Progenitor cell of endocrine pancreas (in vitro differentiated cells): ENCODE measurements at regions not wholly inside any gene's neighbourhood (a gene's known extent, or its start where the extent isn't known, plus 50 kb on each side); places are given as distances from the start of the nearest gene placed in this dataset.

ENCODE experiments used
- DNase-seq: peaks from one replicate; pipeline ENCODE4 v3.0.0; 2021; ENCODE audit warnings: low spot score; ENCODE audit not compliant: unreplicated experiment
- H3K27ac Mint-ChIP-seq: 2 replicates; pipeline ENCODE4 v1.8.0; 2021; ENCODE audit warnings: mild to moderate bottlenecking, moderate library complexity, mixed read lengths
- H3K27me3 Mint-ChIP-seq: 2 replicates; pipeline ENCODE4 v1.8.0; 2021; ENCODE audit warnings: mixed read lengths
- H3K36me3 Mint-ChIP-seq: 2 replicates; pipeline ENCODE4 v1.8.0; 2022; ENCODE audit warnings: mixed read lengths; ENCODE audit not compliant: insufficient read depth
- H3K4me1 Mint-ChIP-seq: 2 replicates; pipeline ENCODE4 v1.8.0; 2021; ENCODE audit warnings: low read depth, mixed read lengths
- H3K4me3 Mint-ChIP-seq: 2 replicates; pipeline ENCODE4 v1.8.0; 2021; ENCODE audit warnings: low read depth, mild to moderate bottlenecking, moderate library complexity, mixed read lengths
- H3K9me3 Mint-ChIP-seq: 2 replicates; pipeline ENCODE4 v1.8.0; 2021; ENCODE audit warnings: low read depth, mixed read lengths
- CTCF ChIP-seq: fragments of 200-600 bp; sonication (generic); IDR thresholded peaks from one replicate; pipeline ENCODE4 v1.5.0; 2021; ENCODE audit warnings: antibody characterized with exemption, mild to moderate bottlenecking; ENCODE audit not compliant: unreplicated experiment

DNA sequence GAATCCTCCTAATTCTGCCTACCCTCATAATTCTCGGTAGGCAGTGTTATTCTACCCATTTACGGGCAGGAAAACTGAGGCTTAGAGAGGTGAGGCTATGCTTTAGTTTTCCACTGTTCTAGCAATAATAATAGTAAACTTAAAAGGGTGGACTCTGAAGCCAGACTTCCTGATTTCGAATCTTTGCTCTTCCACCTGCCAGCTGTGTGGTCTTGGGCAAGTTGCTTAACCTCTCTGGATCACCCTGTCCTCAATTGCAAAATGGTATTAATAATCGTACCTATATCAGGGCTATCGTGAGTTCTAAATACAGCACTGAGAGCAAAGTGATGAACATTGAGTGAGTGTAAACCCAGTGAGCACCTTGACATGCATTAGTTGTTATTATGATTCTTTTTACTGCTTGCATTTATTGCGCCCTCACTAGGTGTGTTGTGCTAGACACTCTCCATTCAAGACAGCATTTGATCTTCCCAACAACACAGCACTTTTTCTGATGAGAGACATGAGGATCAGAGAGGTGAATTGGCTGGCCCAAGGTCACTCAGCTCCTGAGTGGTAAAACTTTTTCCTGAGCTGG is 102.3 kb upstream of the CSF3R start:
- peaks cover 16% of the 10 kb centered on the region for H3K4me1 Mint-ChIP-seq
- no peak overlapping the region for H3K27ac Mint-ChIP-seq
- no peak for DNase-seq
- H3K4me3 Mint-ChIP-seq, result no peak overlapping the region
- TF ChIP-seq CTCF, result no peak
- H3K9me3 Mint-ChIP-seq, result no peaks in the 10 kb centered on the region
- H3K27me3 Mint-ChIP-seq, result peaks cover 61% of the 10 kb centered on the region
- no peaks in the 10 kb centered on the region for H3K36me3 Mint-ChIP-seq

DNA sequence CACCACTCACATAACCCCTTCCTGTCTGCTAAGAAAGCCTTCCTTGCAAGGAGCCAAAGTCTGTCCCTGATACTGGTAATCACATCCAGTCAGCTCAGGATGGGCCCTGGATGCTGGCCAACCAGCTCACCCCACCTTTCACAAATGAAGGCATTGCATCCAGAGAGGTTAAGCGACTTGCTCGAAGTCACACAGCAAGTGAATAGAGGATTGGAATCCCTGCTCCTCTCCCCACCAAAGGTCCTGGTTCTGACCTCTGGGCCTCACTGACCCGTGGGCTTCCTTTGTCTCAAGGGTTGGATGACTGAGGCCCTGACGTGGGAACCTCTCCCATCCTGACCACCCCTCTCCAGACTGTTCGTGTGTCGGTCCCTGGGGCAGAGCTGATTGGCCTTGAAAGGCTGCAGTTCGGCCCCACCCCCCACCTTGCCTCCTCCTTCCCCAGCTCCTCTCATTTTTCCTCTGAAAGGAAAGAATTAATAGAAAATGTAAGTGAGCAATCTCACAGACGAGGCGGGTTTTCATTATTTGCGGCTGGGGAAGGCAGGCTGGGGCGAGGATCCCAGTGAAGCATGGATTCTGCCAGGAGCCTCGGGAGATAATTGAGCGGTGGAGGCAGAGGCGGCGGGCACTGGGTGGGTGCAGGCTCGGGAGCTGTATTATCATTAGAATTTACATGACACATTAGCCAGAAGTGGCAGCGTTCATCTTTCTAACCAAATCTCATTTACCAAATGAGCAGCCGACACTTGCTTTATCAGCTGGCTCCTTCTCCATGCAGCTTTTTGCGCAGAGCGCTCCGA is 101.5 kb upstream of the CSF3R start:
- H3K36me3 Mint-ChIP-seq, result no peaks in the 10 kb centered on the region
- no peak overlapping the region for H3K27ac Mint-ChIP-seq
- TF ChIP-seq CTCF, result no peak
- H3K4me3 Mint-ChIP-seq, result no peak overlapping the region
- H3K4me1 Mint-ChIP-seq, result peaks cover 16% of the 10 kb centered on the region
- H3K27me3 Mint-ChIP-seq, result peaks cover 61% of the 10 kb centered on the region
- H3K9me3 Mint-ChIP-seq, result no peaks in the 10 kb centered on the region
- no peak for DNase-seq

- H3K4me1 Mint-ChIP-seq, result peaks cover 16% of the 10 kb centered on the region
- no peak overlapping the region for H3K4me3 Mint-ChIP-seq
- no peak overlapping the region for H3K27ac Mint-ChIP-seq
- DNase-seq, result no peak
- H3K9me3 Mint-ChIP-seq, result no peaks in the 10 kb centered on the region
- no peak for TF ChIP-seq CTCF
- peaks cover 64% of the 10 kb centered on the region for H3K27me3 Mint-ChIP-seq
- no peaks in the 10 kb centered on the region for H3K36me3 Mint-ChIP-seq
Measured at GRCh38 chr1:36583080-36583479, 100.4 kb upstream of the CSF3R start.

GRCh38 chr1:36582066-36582755 is 99.5 kb upstream of the CSF3R start:
- Mint-ChIP-seq H3K4me1 (peaks cover 9% of the 10 kb centered on the region), H3K36me3 (no peaks in the 10 kb centered on the region), H3K27ac (no peak overlapping the region), H3K27me3 (peaks cover 58% of the 10 kb centered on the region), H3K9me3 (no peaks in the 10 kb centered on the region), H3K4me3 (no peak overlapping the region)
- no peak for TF ChIP-seq CTCF
- DNase-seq, result no peak

- Mint-ChIP-seq H3K36me3 (no peaks in the 10 kb centered on the region), H3K9me3 (no peaks in the 10 kb centered on the region), H3K27me3 (peaks cover 44% of the 10 kb centered on the region), H3K4me3 (no peak overlapping the region), H3K4me1 (no peaks in the 10 kb centered on the region), H3K27ac (no peak overlapping the region)
- no peak for DNase-seq
- no peak for TF ChIP-seq CTCF
Measured at GRCh38 chr1:36580524-36580923, 97.8 kb upstream of the CSF3R start.
